ENCODE measurements at regions not wholly inside any gene's neighbourhood (a gene's known extent, or its start where the extent isn't known, plus 50 kb on each side); places are given as distances from the start of the nearest gene placed in this dataset.

- CTCF ChIA-PET: no interaction called here
- TF ChIP-seq NFE2L2 (IDR thresholded peaks at IDR 0.05; ENCODE audit: low read depth, low read length) (no peak), MAZ (IDR thresholded peaks at IDR 0.05; ENCODE audit: borderline replicate concordance, low read depth, low read length) (no peak), MAFK (IDR thresholded peaks at IDR 0.05; ENCODE audit: low read depth, low read length) (no peak), RFX5 (IDR thresholded peaks at IDR 0.05; ENCODE audit: low read depth, low read length) (no peak), USF2 (IDR thresholded peaks at IDR 0.05; ENCODE audit: low read depth, low read length) (no peak), RCOR1 (IDR thresholded peaks at IDR 0.05; ENCODE audit: insufficient replicate concordance, low read length) (no peak), BHLHE40 (IDR thresholded peaks at IDR 0.05; ENCODE audit: low read depth, low read length) (no peak), FOS (IDR thresholded peaks at IDR 0.05; ENCODE audit: low read depth, low read length) (no peak), CTCF (conservative IDR thresholded peaks at IDR 0.05; ENCODE audit: low read depth, low read length) (no peak), CHD1 (IDR thresholded peaks at IDR 0.05; ENCODE audit: low read depth, low read length) (no peak), MXI1 (IDR thresholded peaks at IDR 0.05; ENCODE audit: borderline replicate concordance, low read depth, low read length) (no peak)
These were observed 519.1 kb upstream of the ANKRD30A start for GRCh38 chr10:36606234-36606839.

More at GRCh38 chr10:36606234-36606839, 519.1 kb upstream of the ANKRD30A start:
- dilution Hi-C loops (cut with HindIII; ENCODE audit: low sequenced_read_pairs, unreplicated experiment) (no loop called here), in situ Hi-C loops (cut with MboI; ENCODE audit: low sequenced_read_pairs) (no loop called here), intact Hi-C loops (cut with micrococcal nuclease) (loop anchor here (10.0 kb wide), 1 partner anchor 962 kb away; the partner anchor contains the start of gene FZD8)
- peaks cover 11% of the 10 kb centered on the region for H3K4me1 ChIP-seq (ENCODE audit: control insufficient read depth, insufficient read depth, low read length)
- no peaks in the 10 kb centered on the region for H3K27me3 ChIP-seq (ENCODE audit: control insufficient read depth, insufficient read depth, low read length)
- no peak overlapping the region for H4K5ac ChIP-seq (ENCODE audit: low read depth, low read length)
- no peak overlapping the region for H3K56ac ChIP-seq (ENCODE audit: extremely low read depth, insufficient read depth, low read length)
- ATAC-seq (ENCODE audit: low read depth): peak; percentile 41
- H3K9me1 ChIP-seq (ENCODE audit: insufficient read depth, low read length): peaks cover 4% of the 10 kb centered on the region; the same call in 1 of the 2 replicates
- H3K79me1 ChIP-seq (ENCODE audit: low read depth in 1 of 2, low read length in 2 of 2): no peaks in the 10 kb centered on the region
- no peak overlapping the region for H2BK5ac ChIP-seq (ENCODE audit: low read depth, low read length, poor library complexity, severe bottlenecking)
- H3K27ac ChIP-seq (ENCODE audit: insufficient read depth, low read length): no peak overlapping the region
- H3K4ac ChIP-seq (ENCODE audit: low read depth, low read length): no peak overlapping the region
- no peak overlapping the region for H3K14ac ChIP-seq (replicated peaks; ENCODE audit: low read depth, low read length)
- peak; percentile 40 for DNase-seq
- no peaks in the 10 kb centered on the region for H4K20me1 ChIP-seq (ENCODE audit: insufficient read depth, low read length)
- H4K8ac ChIP-seq (ENCODE audit: low read depth in 2 of 2, low read length in 2 of 2): no peak overlapping the region
- H3K18ac ChIP-seq (ENCODE audit: low read depth, low read length): no peak overlapping the region
- H3K4me3 ChIP-seq (ENCODE audit: insufficient read depth, low read depth, low read length): no peak overlapping the region
- H3K9ac ChIP-seq (ENCODE audit: low read depth, low read length): no peak overlapping the region
- no peak overlapping the region for H2BK15ac ChIP-seq (ENCODE audit: low read depth, low read length)
- no peak overlapping the region for H2AK5ac ChIP-seq (ENCODE audit: low read depth, low read length)
- H2BK20ac ChIP-seq (ENCODE audit: low read depth, low read length): no peak overlapping the region
- no peak overlapping the region for H2AFZ ChIP-seq (replicated peaks; ENCODE audit: low read length, poor library complexity)
- no peak overlapping the region for H4K91ac ChIP-seq (ENCODE audit: insufficient read depth, low read depth, low read length)
- H3K23ac ChIP-seq (ENCODE audit: low read depth, low read length): no peak overlapping the region
- H2AK9ac ChIP-seq (replicated peaks; ENCODE audit: low read depth, low read length, poor library complexity): no peak overlapping the region
- H3K4me2 ChIP-seq (ENCODE audit: low read depth, low read length): no peak overlapping the region; the same call in 1 of the 2 replicates
- H3K36me3 ChIP-seq (ENCODE audit: control insufficient read depth, insufficient read depth, low read length): no peaks in the 10 kb centered on the region
- no TSS peak for BruUV-seq (replicated peaks)
- WGBS, 2 experiments (ENCODE audit: extremely low coverage in 2 of 2, insufficient read length in 1 of 2): no CpG with 5 or more reads among the region's 5 CpGs
- no peaks in the 10 kb centered on the region for H3K9me3 ChIP-seq (ENCODE audit: control insufficient read depth, insufficient read depth, low read length)
- no peak overlapping the region for H2BK120ac ChIP-seq (ENCODE audit: low read depth, low read length)
- POLR2A ChIA-PET (ENCODE audit: unreplicated experiment): no interaction called here

Measured in IMR-90 (cell line).